ENCODE measurements at regions not wholly inside any gene's neighbourhood (a gene's known extent, or its start where the extent isn't known, plus 50 kb on each side); places are given as distances from the start of the nearest gene placed in this dataset.

DNA sequence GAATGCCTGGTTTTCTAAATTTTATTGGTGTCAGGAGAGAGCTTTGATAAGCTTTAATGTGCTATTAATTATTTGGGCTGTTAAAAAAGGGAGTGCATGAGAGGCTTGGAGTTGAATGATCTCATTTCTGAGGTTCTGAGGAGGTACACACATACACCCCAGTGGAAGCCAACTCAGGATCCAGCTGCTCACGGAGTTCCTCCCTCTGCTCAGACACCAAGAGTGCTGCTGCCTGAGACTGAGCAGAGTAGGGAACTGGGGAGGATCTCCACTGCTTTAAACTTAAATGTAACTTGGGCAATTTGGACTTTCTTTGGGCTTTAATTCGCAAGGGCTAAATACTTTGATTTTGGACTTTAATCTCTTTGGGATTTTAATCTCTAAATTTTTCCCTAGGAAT lies 414.4 kb upstream of the CADM1 start:
- Histone ChIP-seq H3K27ac (no peak overlapping the region), H3K9me3 (no peaks in the 10 kb centered on the region), H3K4me1 (peaks cover 0 to 11% (median 2%) of the 10 kb centered on the region in 4 donors), H3K36me3 (no peaks in the 10 kb centered on the region), H3K27me3 (no peaks in the 10 kb centered on the region), H3K4me3 (no peak overlapping the region)
- WGBS, 2 donors = 68 to 71% methylated on average over 2 of the region's 2 CpGs
- no peak for TF ChIP-seq EP300 (IDR thresholded peaks at IDR 0.05)
- TF ChIP-seq, protein P1, sequence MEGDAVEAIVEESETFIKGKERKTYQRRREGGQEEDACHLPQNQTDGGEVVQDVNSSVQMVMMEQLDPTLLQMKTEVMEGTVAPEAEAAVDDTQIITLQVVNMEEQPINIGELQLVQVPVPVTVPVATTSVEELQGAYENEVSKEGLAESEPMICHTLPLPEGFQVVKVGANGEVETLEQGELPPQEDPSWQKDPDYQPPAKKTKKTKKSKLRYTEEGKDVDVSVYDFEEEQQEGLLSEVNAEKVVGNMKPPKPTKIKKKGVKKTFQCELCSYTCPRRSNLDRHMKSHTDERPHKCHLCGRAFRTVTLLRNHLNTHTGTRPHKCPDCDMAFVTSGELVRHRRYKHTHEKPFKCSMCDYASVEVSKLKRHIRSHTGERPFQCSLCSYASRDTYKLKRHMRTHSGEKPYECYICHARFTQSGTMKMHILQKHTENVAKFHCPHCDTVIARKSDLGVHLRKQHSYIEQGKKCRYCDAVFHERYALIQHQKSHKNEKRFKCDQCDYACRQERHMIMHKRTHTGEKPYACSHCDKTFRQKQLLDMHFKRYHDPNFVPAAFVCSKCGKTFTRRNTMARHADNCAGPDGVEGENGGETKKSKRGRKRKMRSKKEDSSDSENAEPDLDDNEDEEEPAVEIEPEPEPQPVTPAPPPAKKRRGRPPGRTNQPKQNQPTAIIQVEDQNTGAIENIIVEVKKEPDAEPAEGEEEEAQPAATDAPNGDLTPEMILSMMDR (IDR thresholded peaks at IDR 0.05) = no peak
- no peak for DNase-seq (ENCODE audit: low spot score in 2 of 2)

DNA sequence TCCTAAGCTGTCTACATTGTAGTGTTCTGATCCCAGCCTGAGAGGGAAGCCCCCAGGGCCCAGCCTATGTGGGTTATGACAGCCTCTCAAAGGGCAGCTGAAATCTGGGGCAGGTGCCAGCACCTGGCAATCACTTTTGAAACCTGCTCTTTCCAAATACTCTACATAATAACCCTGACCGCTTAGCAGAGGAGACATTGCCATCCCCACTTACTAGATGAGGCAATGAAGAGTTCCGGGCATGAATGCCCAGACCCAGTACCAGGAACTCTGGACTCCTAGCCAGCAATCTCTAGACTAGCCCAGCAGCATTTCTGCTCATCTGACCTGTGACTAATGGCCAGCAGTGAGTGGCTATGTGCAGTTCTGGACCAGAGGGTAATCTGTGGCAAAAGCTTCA lies 412.4 kb upstream of the CADM1 start:
- Histone ChIP-seq H3K4me1 (peaks cover 0 to 11% (median 2%) of the 10 kb centered on the region in 4 donors), H3K36me3 (no peaks in the 10 kb centered on the region), H3K4me3 (no peak overlapping the region), H3K9me3 (no peaks in the 10 kb centered on the region), H3K27me3 (no peaks in the 10 kb centered on the region), H3K27ac (no peak overlapping the region)
- 92 to 95% methylated on average over 2 of the region's 2 CpGs for WGBS, 2 donors
- TF ChIP-seq, protein P1 (IDR thresholded peaks at IDR 0.05) = no peak
- TF ChIP-seq POLR2A (IDR thresholded peaks at IDR 0.05) = no peak
- no peak for TF ChIP-seq EP300 (IDR thresholded peaks at IDR 0.05)
- DNase-seq (ENCODE audit: low spot score in 2 of 2) = no peak

DNA sequence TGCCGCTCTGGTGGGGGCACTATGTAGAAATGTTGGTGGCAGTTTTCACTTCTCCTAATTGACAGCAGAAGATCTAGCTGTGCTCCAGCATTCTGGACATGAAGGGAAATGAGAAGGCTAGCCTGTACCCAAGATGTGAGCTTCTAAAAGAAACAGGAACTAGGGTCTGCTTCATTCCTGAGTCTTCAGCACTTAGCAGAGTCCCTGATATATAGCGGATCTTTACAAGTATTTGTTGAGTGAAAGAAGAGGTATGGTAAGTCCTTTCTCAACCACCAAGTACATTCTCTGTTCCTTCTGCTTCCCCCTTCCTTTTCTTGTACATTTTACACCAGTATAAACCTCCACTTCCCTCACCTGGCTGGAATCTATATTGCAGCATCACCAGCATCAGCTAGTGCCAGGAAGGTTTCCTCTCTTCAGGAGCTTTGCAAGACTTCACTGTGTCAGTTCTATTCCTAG lies 408.3 kb upstream of the CADM1 start:
- WGBS, 2 donors = 83 to 98% methylated on average over 2 of the region's 2 CpGs
- Histone ChIP-seq H3K36me3 (no peaks in the 10 kb centered on the region), H3K9me3 (no peaks in the 10 kb centered on the region), H3K4me3 (no peak overlapping the region), H3K4me1 (no peaks in the 10 kb centered on the region), H3K27me3 (no peaks in the 10 kb centered on the region), H3K27ac (no peak overlapping the region)
- TF ChIP-seq POLR2A (IDR thresholded peaks at IDR 0.05) (no peak), EP300 (IDR thresholded peaks at IDR 0.05) (no peak)
- TF ChIP-seq, protein P1 (IDR thresholded peaks at IDR 0.05) = no peak
- no peak for DNase-seq (ENCODE audit: low spot score in 2 of 2)

DNA sequence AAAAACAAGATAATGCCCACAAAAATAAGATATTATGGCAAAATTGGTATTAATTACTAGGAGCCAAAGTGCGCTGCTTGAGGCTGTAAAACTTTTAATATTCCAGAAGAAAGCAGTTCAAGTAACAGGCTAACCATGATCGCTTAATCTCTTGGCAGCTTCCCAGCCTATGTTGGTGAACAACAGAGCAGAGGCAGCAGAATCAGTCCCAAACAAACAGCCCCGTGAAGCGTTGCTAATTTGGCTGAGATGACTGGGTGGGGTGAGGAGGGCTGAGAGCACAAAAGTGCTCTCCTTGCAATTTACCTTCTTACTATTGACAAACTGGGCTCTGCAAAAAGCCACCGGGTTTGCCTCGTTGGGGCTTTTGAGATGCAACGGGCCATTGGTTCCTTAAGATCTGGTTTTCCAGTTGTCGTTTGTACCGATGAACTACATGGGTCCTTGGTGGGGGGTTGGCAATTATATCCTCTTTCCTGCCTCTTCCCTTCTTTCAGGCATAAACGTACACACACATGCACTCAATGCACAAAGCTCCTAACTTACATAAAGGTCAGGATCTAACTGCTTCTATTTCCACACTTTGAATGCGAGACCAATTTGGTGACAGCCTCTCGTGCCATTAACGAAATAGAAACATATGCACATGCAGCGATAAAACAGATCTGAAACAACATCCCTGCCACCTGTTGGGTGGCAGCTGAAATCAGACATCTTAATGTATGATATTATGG lies 407.6 kb upstream of the CADM1 start:
- H3K4me1 ChIP-seq = no peaks in the 10 kb centered on the region
- no peaks in the 10 kb centered on the region for H3K27me3 ChIP-seq
- no peak overlapping the region for H3K27ac ChIP-seq
- TF ChIP-seq EP300 (IDR thresholded peaks at IDR 0.05) = no peak
- TF ChIP-seq, protein P1 (IDR thresholded peaks at IDR 0.05) = no peak
- TF ChIP-seq POLR2A (IDR thresholded peaks at IDR 0.05) = no peak
- WGBS, 2 donors = 61 to 65% methylated on average over 14 of the region's 14 CpGs
- no peak for DNase-seq (ENCODE audit: low spot score in 2 of 2)
- no peaks in the 10 kb centered on the region for H3K9me3 ChIP-seq
- H3K36me3 ChIP-seq = no peaks in the 10 kb centered on the region
- no peak overlapping the region for H3K4me3 ChIP-seq

DNA sequence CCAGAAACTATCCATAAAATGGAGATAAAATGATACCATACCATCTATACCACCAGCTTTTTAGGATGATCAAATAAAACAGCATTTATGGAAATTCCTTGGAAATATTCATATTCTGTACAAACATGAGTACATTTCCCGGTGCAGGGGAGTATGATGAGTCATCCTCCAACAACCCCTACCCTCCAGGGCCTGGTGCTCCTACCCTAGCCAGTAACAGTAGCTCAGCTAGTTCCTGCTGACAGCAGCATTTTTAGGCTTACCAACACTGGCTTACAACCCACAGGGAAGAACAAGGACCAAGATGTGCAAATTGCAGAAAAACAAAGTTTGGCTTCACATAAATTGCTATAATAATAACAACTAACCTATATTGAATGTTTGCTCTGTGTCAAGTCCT lies 406.2 kb upstream of the CADM1 start:
- no peak overlapping the region for H3K4me3 ChIP-seq
- H3K4me1 ChIP-seq = no peaks in the 10 kb centered on the region
- H3K27me3 ChIP-seq = no peaks in the 10 kb centered on the region
- DNase-seq (ENCODE audit: low spot score in 2 of 2) = no peak
- 41 to 60% methylated on average over 1 of the region's 1 CpG for WGBS, 2 donors
- H3K36me3 ChIP-seq = no peaks in the 10 kb centered on the region
- no peaks in the 10 kb centered on the region for H3K9me3 ChIP-seq
- TF ChIP-seq, protein P1 (IDR thresholded peaks at IDR 0.05) = no peak
- TF ChIP-seq POLR2A (IDR thresholded peaks at IDR 0.05) (no peak), EP300 (IDR thresholded peaks at IDR 0.05) (no peak)
- H3K27ac ChIP-seq = no peak overlapping the region
